Kidney (tissue), 13 donors: ENCODE measurements at regions not wholly inside any gene's neighbourhood (a gene's known extent, or its start where the extent isn't known, plus 50 kb on each side); places are given as distances from the start of the nearest gene placed in this dataset.

Experiments used
- DNase-seq, 5 donors: peaks; one replicate each; pipeline ENCODE4 v3.0.0-alpha.2; 2013 to 2020
- FAIRE-seq: peaks from 2 replicates; lab custom pipeline; 2012; peaks lifted over from hg19 to GRCh38; lab: Jason Lieb, UNC
- H3K27ac ChIP-seq, 2 donors: one replicate each; pipeline ENCODE4 v1.7.0; 2013; ENCODE audit warnings: low read depth in 2 of 2, low read length in 2 of 2, inconsistent platforms in 1 of 2
- H3K27me3 ChIP-seq: one replicate; pipeline ENCODE4 v1.7.1; 2013; ENCODE audit warnings: low read length, inconsistent platforms; ENCODE audit not compliant: control insufficient read depth, insufficient read depth
- H3K36me3 ChIP-seq, 3 donors: one replicate each; pipeline versions ENCODE4 v1.7.0 to v1.7.1; 2013; ENCODE audit warnings: low read length in 3 of 3, control low read depth in 1 of 3, inconsistent platforms in 1 of 3; ENCODE audit not compliant: insufficient read depth in 3 of 3, control insufficient read depth in 2 of 3
- H3K4me1 ChIP-seq, 3 donors: one replicate each; pipeline versions ENCODE4 v1.7.0 to v1.7.1; 2013; ENCODE audit warnings: low read length in 3 of 3, inconsistent platforms in 1 of 3, low read depth in 1 of 3; ENCODE audit not compliant: control insufficient read depth in 2 of 3, insufficient read depth in 2 of 3
- H3K4me3 ChIP-seq, 3 donors: one replicate each; pipeline versions ENCODE4 v1.7.0 to v1.8.1; 2013; ENCODE audit warnings: low read length in 3 of 3, control low read depth in 1 of 3, inconsistent platforms in 1 of 3
- H3K9ac ChIP-seq, 3 donors: one replicate each; pipeline versions ENCODE4 v1.7.0 to v1.7.1; 2013; ENCODE audit warnings: low read length in 3 of 3, control low read depth in 1 of 3, inconsistent platforms in 1 of 3
- H3K9me3 ChIP-seq, 3 donors: one replicate each; pipeline versions ENCODE4 v1.7.0 to v1.7.1; 2013; ENCODE audit warnings: low read length in 3 of 3, control low read depth in 1 of 3, inconsistent platforms in 1 of 3; ENCODE audit not compliant: control insufficient read depth in 2 of 3, insufficient read depth in 1 of 3
- CTCF ChIP-seq: IDR thresholded peaks from 3 replicates; pipeline ENCODE4 v1.5.1; 2012; ENCODE audit warnings: mild to moderate bottlenecking, moderate library complexity, borderline replicate concordance; ENCODE audit not compliant: insufficient read depth; ENCODE audit errors: extremely low read depth
- intact Hi-C: fragments of 100-400 bp; cut with DNase I; formaldehyde crosslinking; loops from one replicate; pipeline ENCODE4 v1.11.1; 2022
- donor health status: control.
- donor health status: control.
- donor health status: control.
- donor health status: control.
- donor health status: control.
- donor health status: DM: yes; HTN: yes; CAD: no.
- donor health status: Normal renal cell carcinoma (clear cell type).

GRCh38 chr13:105984646-105985045, 550.8 kb downstream of the EFNB2 start:
- TF ChIP-seq CTCF: no peak
- H3K9ac ChIP-seq: no peak overlapping the region
- H3K4me3 ChIP-seq: no peak overlapping the region
- H3K36me3 ChIP-seq: no peaks in the 10 kb centered on the region
- H3K9me3 ChIP-seq: no peaks in the 10 kb centered on the region
- no peaks in the 10 kb centered on the region for H3K27me3 ChIP-seq
- no peaks in the 10 kb centered on the region for H3K4me1 ChIP-seq
- H3K27ac ChIP-seq: no peak overlapping the region
- intact Hi-C loops: no loop called here
- FAIRE-seq: no peak
- DNase-seq: no peak

- Histone ChIP-seq H3K9me3 (no peaks in the 10 kb centered on the region), H3K27me3 (no peaks in the 10 kb centered on the region), H3K9ac (no peak overlapping the region), H3K4me3 (no peak overlapping the region), H3K36me3 (no peaks in the 10 kb centered on the region), H3K27ac (no peak overlapping the region), H3K4me1 (no peaks in the 10 kb centered on the region)
- intact Hi-C loops: no loop called here
- DNase-seq: no peak
- TF ChIP-seq CTCF: no peak
- FAIRE-seq: no peak
Measured at GRCh38 chr13:105984236-105984635, 551.2 kb downstream of the EFNB2 start.

- Histone ChIP-seq H3K9me3 (no peaks in the 10 kb centered on the region), H3K4me3 (no peak overlapping the region), H3K4me1 (no peaks in the 10 kb centered on the region), H3K27me3 (no peaks in the 10 kb centered on the region), H3K36me3 (no peaks in the 10 kb centered on the region), H3K27ac (no peak overlapping the region), H3K9ac (no peak overlapping the region)
- no peak for TF ChIP-seq CTCF
- DNase-seq (no peak), FAIRE-seq (no peak)
- intact Hi-C loops: no loop called here
Measured at GRCh38 chr13:105982219-105982930, 553.1 kb downstream of the EFNB2 start.
